Hematopoietic multipotent progenitor cell treated with erythropoietin and hydrocortisone succinate and interleukin-3 and kit ligand, for 6 days (in vitro differentiated cells): ENCODE measurements at regions not wholly inside any gene's neighbourhood (a gene's known extent, or its start where the extent isn't known, plus 50 kb on each side); places are given as distances from the start of the nearest gene placed in this dataset.
"Not testable (repeated sequence)": the region's sequence is repeated elsewhere in the genome, so short reads cannot be mapped to it uniquely, and the experiment has no call there.

Experiments used
- DNase-seq: peaks from one replicate; pipeline ENCODE4 v3.0.0-alpha.2; 2015

- DNase-seq = no peak
These were observed 252.1 kb upstream of the CCNG1 start for GRCh38 chr5:163185315-163185714.

DNA sequence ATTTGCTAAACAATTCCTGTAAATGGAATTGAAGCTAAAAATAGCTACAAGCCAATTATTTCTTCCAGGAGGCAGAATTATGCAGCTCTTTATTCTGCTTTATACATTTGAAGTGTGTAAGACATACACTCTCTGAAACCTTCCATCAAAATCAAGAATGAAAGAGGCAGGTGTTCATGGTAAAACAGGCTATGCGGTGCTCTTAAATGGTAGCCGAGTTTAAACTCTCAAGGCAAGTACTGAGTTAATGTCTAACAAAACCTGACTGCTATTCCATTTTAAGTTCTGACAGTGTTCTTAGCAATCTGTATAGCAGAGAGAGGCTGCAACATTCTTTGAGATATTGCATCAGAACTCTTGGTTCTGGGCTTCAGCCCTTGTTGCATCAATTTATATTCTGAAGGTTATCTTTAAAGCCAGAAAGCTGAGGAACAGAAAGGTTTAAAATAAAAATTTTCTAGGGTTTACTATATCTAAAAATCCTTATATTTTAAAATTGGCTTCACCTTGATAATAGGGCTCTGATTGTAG is 248.3 kb upstream of the CCNG1 start:
- DNase-seq = no peak

GRCh38 chr5:163190283-163190682 is 247.1 kb upstream of the CCNG1 start:
- DNase-seq = no peak

DNA sequence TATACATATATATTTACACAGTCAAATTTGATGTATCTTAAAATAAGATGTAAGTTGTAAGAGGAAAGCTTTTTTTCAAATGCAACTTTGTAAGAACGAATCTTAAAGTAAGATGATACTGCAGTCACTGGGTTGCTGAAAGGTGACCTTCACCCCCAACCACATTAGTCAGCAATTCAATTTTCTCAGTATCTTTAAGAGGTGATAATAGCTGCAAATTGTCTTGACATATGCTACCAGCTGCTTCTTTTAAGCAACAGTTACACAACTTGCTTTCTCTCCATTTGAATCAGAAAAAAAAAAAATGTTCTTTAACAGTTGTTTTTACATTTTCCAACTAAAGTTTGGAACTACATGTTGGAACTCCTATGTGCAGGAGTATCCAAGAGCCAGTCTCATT is 246.6 kb upstream of the CCNG1 start:
- no peak for DNase-seq

GRCh38 chr5:163193886-163194285 is 243.5 kb upstream of the CCNG1 start:
- no peak for DNase-seq

DNA sequence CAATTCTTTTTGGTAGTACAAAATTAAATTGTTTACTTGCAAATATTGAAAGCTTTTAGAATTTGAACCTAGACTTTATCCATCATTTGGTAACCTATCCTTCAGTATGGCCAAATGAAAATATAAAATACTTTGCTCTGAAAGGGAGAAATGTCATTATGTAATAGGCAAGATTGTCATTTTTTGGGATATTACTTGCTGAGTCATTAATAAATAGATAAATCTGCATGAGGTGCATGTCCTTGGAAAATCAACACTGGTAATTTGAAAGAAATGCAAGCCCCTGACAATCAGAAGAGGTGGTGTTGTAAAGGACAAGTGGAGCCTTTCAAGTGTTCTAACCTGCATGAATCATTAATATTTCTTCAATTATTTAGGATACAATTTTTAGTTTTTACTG is 231.8 kb upstream of the CCNG1 start:
- DNase-seq = no peak

DNA sequence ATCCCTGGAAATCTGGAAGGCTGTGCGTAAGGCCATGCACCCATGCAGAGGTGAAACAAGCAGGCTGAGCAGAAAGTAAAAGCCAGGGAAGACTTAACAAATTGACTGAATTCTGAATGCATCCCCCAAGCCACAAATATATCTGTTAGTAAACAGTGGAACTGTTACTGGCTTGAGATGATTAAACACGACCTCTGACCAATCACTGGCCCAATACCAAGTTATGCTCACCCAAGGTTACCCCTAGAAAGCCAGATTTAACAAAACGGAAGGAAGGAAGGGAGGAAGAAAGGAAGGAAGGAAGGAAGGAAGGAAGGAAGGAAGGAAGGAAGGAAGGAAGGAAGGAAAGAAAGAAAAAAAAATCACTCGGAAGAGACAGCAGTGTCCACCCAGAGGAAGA is 215.8 kb upstream of the CCNG1 start:
- DNase-seq = no peak

DNA sequence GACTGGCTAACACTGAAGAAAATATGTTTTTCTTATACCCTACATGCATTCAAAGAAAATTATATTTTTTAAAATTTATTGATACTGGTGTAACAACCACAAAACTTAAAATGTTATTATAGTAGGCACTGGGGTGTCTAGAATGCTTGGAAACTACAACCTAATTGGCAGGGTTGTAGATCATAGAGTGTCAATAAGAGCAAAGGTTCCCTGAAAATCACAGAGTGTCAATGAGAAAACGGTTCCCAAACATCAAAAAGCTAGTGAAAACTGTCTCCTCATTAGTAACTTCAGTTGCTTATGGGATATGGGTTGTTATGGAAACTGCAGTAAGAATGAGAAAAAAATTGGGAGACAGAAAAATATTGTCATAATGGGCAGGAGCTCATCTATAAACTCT is 214.4 kb upstream of the CCNG1 start:
- DNase-seq = no peak

- DNase-seq = no peak
These were observed 192.9 kb upstream of the CCNG1 start for GRCh38 chr5:163244445-163244987.

GRCh38 chr5:163245584-163245983 is 191.8 kb upstream of the CCNG1 start:
- DNase-seq = no peak

- no peak for DNase-seq
These were observed 189.1 kb upstream of the CCNG1 start for GRCh38 chr5:163248333-163248732.

DNA sequence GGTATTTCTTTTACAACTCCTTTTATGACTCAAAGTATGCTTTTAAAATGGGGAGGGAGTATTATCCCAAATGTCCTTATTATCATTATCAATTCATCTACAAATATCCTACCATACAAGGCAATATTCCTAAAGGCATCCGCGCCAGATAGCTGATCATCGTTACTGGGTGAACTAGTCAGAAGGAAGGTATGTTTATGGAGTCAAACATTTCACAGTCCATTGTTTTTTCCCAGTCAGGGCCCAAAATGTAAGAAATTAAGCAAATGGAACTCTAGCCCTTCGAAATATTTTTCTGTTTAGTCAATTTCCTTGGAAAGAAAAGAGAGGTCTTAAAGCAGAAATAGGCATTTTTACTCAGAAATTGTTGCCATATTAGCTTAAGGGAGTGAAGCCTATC is 188.5 kb upstream of the CCNG1 start:
- no peak for DNase-seq

DNA sequence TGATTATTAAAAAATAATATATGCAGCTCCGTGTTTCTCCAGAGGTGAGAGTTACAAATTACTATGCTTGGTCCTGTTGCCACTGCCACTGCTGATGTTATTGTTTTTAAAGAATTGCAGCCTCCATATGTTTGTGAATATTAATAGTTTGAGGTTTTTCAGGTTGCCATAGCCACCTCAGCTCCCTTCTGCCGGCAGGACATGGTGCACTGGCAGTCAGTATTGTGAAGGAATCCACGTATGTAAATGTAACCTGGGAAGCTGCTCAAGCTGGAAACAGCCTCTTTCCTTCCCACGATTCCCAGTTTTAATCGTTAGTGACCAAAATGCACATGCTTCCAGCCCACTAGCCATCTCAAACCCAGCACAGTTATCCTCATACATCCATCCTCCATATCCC is 184.4 kb upstream of the CCNG1 start:
- DNase-seq = no peak

- no peak for DNase-seq
These were observed 177.9 kb upstream of the CCNG1 start for GRCh38 chr5:163259495-163259894.

DNA sequence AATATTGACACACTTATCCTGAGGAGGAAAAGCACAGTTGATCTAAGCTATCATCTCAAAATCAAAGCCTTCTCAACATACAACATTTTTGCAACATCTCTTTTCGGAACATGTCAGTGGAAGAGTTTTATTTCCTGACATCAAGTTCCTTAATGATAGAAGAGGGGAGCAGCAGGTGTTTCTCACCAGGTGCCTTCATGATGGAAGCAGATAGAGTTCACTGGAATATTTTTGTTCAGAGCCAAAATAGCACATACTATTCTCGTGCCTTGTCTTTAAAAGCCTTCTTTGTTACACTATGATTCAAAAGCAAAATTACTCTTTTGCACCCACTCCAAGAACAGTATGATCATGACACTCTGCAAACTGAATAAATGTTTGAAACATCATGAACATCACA is 176.9 kb upstream of the CCNG1 start:
- DNase-seq = no peak

- peak; percentile 39 for DNase-seq
These were observed 176.4 kb upstream of the CCNG1 start for GRCh38 chr5:163260961-163261360.

DNA sequence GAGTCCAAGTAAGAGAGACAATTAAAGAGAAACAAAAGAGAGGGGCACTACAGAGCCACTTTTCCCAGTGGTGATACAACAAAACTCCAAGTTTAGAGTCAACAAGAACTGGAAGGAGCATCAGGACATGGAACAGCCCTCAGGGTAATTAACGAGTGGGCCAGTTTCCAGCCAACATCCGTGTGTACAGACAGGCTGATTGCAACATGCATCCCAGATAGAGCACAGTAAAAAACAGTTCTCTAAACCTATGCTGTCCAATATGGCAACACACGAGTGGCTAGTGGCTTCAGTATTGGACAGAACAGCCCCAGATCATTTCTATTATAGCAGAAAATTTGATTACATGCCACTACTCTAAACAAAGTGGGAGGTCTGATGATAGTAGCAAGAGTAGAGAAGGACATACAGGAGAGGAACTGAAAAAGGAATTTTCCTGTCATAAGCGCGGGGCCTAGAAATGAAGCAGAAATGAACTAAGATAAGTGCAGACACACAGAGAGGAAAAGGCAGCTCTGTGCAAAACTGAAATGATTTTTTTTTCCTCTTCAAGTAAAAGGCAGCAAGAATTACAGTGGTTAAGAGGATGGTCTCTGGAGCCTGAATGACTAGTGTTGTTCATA is 175.6 kb upstream of the CCNG1 start:
- DNase-seq = peak; percentile 2

- DNase-seq = not testable (repeated sequence)
These were observed 171.1 kb upstream of the CCNG1 start for GRCh38 chr5:163266249-163266648.

DNA sequence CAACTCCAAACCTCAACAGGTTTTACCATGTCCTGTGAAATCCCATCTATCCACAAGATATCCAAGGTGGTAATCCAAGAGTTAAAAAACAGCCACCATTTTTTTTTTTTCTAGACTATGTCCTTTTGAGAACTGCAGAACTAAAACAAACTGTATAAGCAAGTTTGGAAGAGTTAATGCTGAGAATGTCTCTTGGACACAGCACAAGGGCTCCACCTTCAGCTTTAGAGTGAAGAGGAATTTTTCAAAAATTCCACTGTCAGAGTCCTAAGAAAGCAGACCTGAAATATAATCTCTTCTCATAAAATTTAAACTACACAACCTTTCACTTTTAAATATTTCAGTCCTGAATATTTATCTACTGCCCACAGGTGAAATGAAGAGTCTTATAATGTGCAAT is 167.8 kb upstream of the CCNG1 start:
- peak; percentile 30 for DNase-seq

GRCh38 chr5:163276466-163276865 is 160.9 kb upstream of the CCNG1 start:
- no peak for DNase-seq

DNA sequence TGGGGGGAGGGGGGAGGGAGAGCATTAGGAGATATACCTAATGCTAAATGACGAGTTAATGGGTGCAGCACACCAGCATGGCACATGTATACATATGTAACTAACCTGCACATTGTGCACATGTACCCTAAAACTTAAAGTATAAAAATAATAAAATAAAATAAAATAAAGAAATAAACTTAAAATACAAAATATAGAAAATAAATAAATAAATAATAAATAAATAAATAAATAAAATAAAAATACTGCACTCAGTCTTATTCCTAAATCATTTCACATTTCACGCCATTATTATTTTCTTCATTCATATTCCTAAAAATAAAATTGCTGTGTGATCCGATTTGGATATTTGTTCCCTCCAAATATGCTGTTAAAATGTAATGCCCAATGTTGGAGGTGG is 156.5 kb upstream of the CCNG1 start:
- DNase-seq = not testable (repeated sequence)

DNA sequence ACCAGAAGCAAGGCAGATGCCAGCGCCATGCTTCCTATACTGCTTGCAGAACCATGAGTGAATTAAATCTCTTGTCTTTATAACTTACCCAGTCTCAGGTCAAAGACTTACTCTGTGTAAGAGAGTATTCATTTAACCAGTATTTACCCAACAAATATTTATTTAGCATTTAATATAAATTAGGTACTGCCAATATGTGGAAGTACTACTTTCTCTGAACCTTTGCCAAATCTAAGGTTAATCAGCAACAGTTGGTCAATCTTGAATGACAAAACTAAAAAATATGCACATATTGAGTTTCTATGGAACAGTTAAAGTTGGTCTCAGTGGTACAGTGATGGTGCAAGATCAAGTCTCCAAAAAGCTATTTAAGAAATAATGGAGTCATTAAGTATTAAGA is 155.9 kb upstream of the CCNG1 start:
- no peak for DNase-seq

DNA sequence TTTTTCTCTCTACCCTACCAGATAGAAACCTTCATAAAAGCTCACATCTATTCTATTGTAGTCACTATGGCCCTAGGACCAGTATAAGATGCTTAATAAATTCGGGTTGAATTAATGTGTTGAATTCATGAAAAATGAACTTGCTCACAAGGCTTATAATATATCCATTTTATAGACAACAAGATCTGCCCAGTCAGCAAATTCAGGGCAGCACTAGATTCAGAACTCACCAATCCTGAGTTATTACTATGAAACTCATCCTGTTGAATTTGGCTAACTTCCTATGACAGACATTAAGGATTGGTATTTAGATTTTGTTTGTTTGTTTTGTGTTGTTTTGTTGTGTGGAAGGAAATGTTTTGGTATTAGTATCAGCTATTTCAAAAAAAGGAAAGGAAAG is 143.6 kb upstream of the CCNG1 start:
- DNase-seq = no peak

DNA sequence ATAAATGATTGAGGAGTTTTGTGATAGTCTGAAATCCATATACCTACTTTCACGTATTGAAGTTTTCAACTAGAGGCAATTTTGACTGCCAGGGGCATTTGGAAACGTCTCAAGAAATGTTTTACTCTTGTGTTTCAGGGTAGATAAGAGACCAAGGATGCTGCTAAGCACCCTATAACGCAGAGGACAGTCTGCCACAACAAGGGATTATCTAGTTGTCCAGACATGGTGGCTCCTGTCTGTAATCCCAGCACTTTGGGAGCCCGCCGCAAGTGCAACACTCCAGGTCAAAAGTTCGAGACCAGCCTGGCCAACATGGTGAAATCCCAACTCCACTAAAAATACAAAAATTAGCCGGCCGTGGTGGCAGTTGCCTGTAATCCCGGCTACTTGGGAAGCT is 133.7 kb upstream of the CCNG1 start:
- peak; percentile 14 for DNase-seq

- no peak for DNase-seq
These were observed 131.7 kb upstream of the CCNG1 start for GRCh38 chr5:163305655-163306054.
